ENCODE measurements at regions not wholly inside any gene's neighbourhood (a gene's known extent, or its start where the extent isn't known, plus 50 kb on each side); places are given as distances from the start of the nearest gene placed in this dataset.

DNA sequence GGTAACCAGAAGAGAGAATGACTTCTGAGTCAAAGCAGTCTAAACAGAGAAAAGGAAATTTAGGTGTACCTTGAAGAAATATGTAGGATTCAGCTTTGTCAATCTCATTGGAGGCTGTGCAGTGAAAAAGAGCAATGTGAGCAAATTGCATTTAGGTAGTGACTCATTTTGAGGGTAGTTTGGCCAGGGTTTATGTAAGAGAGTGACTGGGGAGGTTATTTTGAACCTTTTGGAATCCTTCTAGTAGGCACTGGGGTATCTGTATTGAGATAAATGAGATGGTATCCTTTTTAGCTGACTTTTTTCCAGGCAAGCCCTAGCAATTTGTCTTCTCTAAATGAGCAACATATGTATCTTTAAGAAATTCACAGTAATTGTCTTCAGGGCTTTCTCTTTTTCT, 95.9 kb downstream of the DISP1 start:
- H3K27ac ChIP-seq (ENCODE audit: control insufficient read depth, insufficient read depth, low read length), result no peak overlapping the region
- no peak for DNase-seq (ENCODE audit: low read depth, low spot score)
- TF ChIP-seq EZH2 (IDR thresholded peaks at IDR 0.05; ENCODE audit: low read length), result no peak
- TF ChIP-seq, protein P1, sequence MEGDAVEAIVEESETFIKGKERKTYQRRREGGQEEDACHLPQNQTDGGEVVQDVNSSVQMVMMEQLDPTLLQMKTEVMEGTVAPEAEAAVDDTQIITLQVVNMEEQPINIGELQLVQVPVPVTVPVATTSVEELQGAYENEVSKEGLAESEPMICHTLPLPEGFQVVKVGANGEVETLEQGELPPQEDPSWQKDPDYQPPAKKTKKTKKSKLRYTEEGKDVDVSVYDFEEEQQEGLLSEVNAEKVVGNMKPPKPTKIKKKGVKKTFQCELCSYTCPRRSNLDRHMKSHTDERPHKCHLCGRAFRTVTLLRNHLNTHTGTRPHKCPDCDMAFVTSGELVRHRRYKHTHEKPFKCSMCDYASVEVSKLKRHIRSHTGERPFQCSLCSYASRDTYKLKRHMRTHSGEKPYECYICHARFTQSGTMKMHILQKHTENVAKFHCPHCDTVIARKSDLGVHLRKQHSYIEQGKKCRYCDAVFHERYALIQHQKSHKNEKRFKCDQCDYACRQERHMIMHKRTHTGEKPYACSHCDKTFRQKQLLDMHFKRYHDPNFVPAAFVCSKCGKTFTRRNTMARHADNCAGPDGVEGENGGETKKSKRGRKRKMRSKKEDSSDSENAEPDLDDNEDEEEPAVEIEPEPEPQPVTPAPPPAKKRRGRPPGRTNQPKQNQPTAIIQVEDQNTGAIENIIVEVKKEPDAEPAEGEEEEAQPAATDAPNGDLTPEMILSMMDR (optimal IDR thresholded peaks at IDR 0.05 in 1 of 3, IDR thresholded peaks at IDR 0.05 in 1 of 3, conservative IDR thresholded peaks at IDR 0.05 in 1 of 3; ENCODE audit: extremely low read depth in 1 of 3, insufficient read depth in 2 of 3, low read length in 3 of 3), result no peak
- no peak overlapping the region for H3K4me3 ChIP-seq (ENCODE audit: control insufficient read depth in 2 of 3, extremely low read depth in 1 of 3, insufficient read depth in 2 of 3, low read depth in 1 of 3, low read length in 3 of 3)
- H3K9me1 ChIP-seq (ENCODE audit: control insufficient read depth, extremely low read depth, insufficient read depth, low read length), result no peaks in the 10 kb centered on the region
- no peaks in the 10 kb centered on the region for H3K9me3 ChIP-seq (ENCODE audit: control insufficient read depth, low read depth, low read length)
- H3K4me1 ChIP-seq (ENCODE audit: control insufficient read depth, extremely low read depth, insufficient read depth, low read length), result peaks cover 12% of the 10 kb centered on the region
- no peaks in the 10 kb centered on the region for H3K27me3 ChIP-seq (ENCODE audit: control insufficient read depth, extremely low read depth, insufficient read depth, low read length)
- H3K79me2 ChIP-seq (ENCODE audit: control insufficient read depth, insufficient read depth, low read length), result no peaks in the 10 kb centered on the region
- dilution Hi-C loops (cut with MboI; ENCODE audit: extremely low pct_ligation_motif_present, low sequenced_read_pairs), result no loop called here
- no peaks in the 10 kb centered on the region for H3K36me3 ChIP-seq (ENCODE audit: control insufficient read depth in 2 of 2, extremely low read depth in 1 of 2, insufficient read depth in 2 of 2, low read length in 2 of 2)
- FAIRE-seq, result peak; percentile 58
- H3K9ac ChIP-seq (ENCODE audit: control insufficient read depth, extremely low read depth, insufficient read depth, low read length), result no peak overlapping the region
- no peaks in the 10 kb centered on the region for H4K20me1 ChIP-seq (ENCODE audit: control insufficient read depth, extremely low read depth, insufficient read depth, low read length)
- H3K4me2 ChIP-seq (ENCODE audit: control insufficient read depth, extremely low read depth, insufficient read depth, low read depth, low read length), result no peak overlapping the region
- no peak overlapping the region for H2AFZ ChIP-seq (ENCODE audit: control insufficient read depth, low read length)

DNA sequence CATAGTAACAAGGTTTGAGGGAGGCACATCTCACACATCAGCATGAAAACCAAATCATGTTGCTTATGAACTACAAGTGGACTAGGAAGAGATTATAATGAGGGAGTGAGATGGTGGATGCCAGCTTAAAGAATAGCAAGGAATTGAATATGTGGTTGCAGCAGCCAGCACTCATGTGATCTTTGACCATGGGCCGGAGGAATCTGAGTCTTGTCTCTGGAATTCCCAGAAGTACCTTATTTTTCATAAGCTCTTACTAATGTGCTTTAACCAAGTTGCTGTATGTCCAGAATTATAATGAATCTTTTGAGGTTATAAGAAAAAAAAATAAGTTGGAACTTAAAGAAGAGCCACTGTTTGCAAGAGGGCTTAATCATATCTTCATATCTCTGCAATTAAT, 97.0 kb downstream of the DISP1 start:
- Histone ChIP-seq H3K4me3 (ENCODE audit: control insufficient read depth in 2 of 3, extremely low read depth in 1 of 3, insufficient read depth in 2 of 3, low read depth in 1 of 3, low read length in 3 of 3) (no peak overlapping the region), H3K4me1 (ENCODE audit: control insufficient read depth, extremely low read depth, insufficient read depth, low read length) (peaks cover 12% of the 10 kb centered on the region), H2AFZ (ENCODE audit: control insufficient read depth, low read length) (no peak overlapping the region), H3K4me2 (ENCODE audit: control insufficient read depth, extremely low read depth, insufficient read depth, low read depth, low read length) (no peak overlapping the region), H3K36me3 (ENCODE audit: control insufficient read depth in 2 of 2, extremely low read depth in 1 of 2, insufficient read depth in 2 of 2, low read length in 2 of 2) (no peaks in the 10 kb centered on the region), H3K9me1 (ENCODE audit: control insufficient read depth, extremely low read depth, insufficient read depth, low read length) (no peaks in the 10 kb centered on the region), H4K20me1 (ENCODE audit: control insufficient read depth, extremely low read depth, insufficient read depth, low read length) (no peaks in the 10 kb centered on the region), H3K27me3 (ENCODE audit: control insufficient read depth, extremely low read depth, insufficient read depth, low read length) (no peaks in the 10 kb centered on the region), H3K27ac (ENCODE audit: control insufficient read depth, insufficient read depth, low read length) (no peak overlapping the region), H3K9me3 (ENCODE audit: control insufficient read depth, low read depth, low read length) (peaks cover 1% of the 10 kb centered on the region), H3K79me2 (ENCODE audit: control insufficient read depth, insufficient read depth, low read length) (no peaks in the 10 kb centered on the region), H3K9ac (ENCODE audit: control insufficient read depth, extremely low read depth, insufficient read depth, low read length) (no peak overlapping the region)
- dilution Hi-C loops (cut with MboI; ENCODE audit: extremely low pct_ligation_motif_present, low sequenced_read_pairs), result no loop called here
- FAIRE-seq, result no peak
- no peak for TF ChIP-seq EZH2 (IDR thresholded peaks at IDR 0.05; ENCODE audit: low read length)
- TF ChIP-seq, protein P1 (optimal IDR thresholded peaks at IDR 0.05 in 1 of 3, IDR thresholded peaks at IDR 0.05 in 1 of 3, conservative IDR thresholded peaks at IDR 0.05 in 1 of 3; ENCODE audit: extremely low read depth in 1 of 3, insufficient read depth in 2 of 3, low read length in 3 of 3), result no peak
- no peak for DNase-seq (ENCODE audit: low read depth, low spot score)

Data from keratinocyte (primary cell).